HG02642 (cell line): ENCODE measurements at regions not wholly inside any gene's neighbourhood (a gene's known extent, or its start where the extent isn't known, plus 50 kb on each side); places are given as distances from the start of the nearest gene placed in this dataset.
A peak's percentile ranks its signal among the peaks of the same experiment; 100 is the strongest.

Experiments
- ATAC-seq: cut with Tn5 transposase; IDR thresholded peaks from one replicate; pipeline ENCODE4 v1.9.1; 2021; ENCODE audit warnings: mild to moderate bottlenecking; ENCODE audit not compliant: unreplicated experiment, poor library complexity

- no peak for ATAC-seq
Observed at GRCh38 chr3:180184816-180185215, 148.1 kb upstream of the PEX5L start.

- ATAC-seq = no peak
Observed at GRCh38 chr3:180185650-180186049, 148.9 kb upstream of the PEX5L start.

DNA sequence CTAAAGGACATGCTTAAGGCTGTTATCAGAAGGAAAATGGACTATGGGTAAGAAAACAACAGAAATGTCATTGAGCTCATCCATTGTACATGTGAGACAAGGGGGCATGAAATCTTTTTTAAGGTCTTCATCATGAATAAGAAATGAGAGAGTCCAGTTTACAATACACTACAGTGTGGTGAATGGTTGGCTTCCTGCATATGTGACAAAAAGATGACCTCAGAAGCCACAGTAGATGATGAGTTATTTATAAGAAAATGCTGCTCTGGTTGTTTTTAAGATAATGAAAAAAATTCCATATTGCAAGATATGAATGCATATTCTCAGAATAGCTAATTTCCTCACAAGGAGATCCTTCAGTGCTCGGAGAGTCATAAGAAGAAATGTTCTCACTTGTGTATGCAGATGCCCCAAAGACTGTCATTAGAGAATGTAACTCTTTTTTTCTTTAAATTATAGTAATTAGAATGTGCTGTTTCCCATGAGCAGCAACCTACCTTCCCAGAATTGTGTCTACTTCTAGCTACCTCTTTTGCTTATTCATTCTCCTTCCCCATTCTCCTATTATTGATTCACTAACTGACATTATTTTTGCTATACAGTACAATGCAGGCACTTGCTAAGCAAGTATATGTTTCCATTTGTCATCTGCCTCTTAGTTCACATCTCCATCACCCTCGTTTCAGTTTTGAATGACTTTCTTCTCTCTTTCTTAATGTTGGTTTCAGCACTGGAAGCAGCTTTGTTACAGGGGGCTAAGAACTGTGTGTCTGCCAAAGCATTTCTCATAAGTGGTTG is 152.0 kb upstream of the PEX5L start:
- ATAC-seq = no peak

- ATAC-seq = no peak
Observed at GRCh38 chr3:180189310-180189648, 152.5 kb upstream of the PEX5L start.

DNA sequence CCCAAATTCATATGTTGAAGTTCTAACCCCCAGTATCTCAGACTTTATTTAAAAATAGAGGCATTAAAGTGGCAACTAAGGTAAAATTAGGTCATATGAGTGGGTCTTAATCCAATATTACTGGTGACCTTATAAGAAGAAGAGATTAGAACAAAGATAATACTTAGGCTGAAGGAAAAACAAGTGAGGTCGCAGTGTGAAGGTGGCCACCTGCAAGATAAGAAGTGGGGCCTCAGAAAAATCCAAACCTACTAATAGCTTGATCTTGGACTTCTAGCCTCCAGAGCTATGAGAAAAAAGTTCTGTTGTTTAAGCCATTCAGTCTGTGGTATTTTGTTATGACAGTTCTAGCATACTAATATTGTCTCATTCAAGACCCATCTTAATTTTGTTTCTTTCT is 159.9 kb upstream of the PEX5L start:
- ATAC-seq = no peak

DNA sequence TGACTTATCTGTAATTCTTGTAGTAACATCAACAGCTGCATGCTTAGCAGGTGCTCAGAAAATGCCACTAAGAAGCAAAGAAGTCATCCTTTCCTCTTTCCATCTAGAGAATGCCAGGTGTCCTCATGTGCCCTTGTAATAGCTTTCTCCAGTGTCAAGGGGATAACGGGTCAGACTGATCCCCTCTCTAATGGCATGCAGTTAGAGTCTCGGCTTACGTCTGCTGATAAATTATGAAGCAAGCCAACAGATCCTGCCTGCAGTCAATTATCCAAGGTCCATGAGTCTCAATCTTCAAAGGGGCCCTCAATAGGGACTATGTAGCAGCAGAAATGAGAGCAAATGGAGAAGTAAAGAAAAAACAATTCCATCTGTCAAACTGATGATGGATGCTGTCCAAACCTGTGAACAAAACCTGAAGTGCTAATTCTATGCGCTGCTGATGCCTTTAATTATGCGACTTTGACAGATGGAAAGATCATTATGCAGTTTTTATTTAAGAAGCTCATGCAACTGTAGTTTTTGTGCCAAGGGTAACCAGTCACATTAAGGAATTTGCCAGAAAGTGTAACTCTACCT is 162.8 kb upstream of the PEX5L start:
- ATAC-seq = no peak

DNA sequence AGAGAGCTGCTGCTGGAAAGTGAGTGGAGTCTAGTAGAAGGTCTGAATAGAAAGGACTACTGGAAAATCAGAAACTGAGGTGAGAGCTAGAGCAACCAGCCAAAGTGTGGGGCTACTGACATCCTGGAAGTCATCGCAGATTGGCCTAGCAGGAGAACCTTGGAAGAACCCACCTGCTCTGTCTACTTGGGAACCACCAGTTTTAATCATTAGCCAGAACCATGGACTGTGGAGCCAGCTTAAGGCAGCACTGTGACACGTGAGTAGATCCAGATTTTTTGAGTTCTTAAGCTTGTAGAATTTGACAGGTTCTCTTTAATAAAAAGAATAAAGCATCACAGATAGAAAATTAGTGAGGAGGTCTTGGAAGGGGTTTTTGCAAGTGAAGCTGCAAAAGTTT is 179.1 kb upstream of the PEX5L start:
- no peak for ATAC-seq

DNA sequence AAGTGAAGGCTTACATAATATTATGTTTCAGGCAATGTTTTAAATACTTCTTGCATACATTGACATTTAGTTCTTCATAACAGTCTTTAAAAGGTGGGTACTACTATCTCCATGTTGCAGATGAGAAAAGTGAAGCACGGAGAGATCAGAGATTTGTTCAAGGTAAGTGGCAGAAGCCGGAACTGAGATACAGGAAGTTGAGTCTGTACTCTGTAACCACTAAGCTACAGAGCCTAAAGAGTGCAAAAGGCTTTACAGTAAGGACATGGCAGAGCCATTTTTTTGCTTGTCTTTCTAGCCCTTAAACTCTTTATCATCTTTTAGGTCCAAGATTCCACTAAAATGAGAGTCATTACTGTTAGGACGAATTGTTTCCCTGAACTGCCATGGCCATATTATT is 186.5 kb upstream of the PEX5L start:
- ATAC-seq = no peak

- no peak for ATAC-seq
Observed at GRCh38 chr3:180229113-180229512, 192.4 kb upstream of the PEX5L start.

DNA sequence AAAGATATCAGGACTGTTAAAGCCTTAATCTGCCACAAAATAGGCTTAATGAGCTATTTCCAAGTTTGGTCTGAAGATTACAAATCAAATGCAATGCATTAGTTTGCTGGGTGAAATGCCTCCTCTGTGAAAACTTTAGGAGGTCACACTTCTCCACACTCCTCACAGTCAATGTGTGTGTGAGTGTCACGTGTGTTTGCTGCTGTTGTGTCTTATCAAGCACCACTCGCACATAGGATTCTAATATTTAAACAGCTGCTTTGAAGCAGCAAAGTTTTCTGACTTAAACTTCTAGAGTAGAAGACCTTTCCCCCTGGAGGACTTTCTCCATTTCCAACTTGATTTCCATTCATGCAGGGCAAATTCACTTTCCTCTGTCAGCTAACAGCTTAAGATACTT is 203.2 kb upstream of the PEX5L start:
- ATAC-seq = no peak

DNA sequence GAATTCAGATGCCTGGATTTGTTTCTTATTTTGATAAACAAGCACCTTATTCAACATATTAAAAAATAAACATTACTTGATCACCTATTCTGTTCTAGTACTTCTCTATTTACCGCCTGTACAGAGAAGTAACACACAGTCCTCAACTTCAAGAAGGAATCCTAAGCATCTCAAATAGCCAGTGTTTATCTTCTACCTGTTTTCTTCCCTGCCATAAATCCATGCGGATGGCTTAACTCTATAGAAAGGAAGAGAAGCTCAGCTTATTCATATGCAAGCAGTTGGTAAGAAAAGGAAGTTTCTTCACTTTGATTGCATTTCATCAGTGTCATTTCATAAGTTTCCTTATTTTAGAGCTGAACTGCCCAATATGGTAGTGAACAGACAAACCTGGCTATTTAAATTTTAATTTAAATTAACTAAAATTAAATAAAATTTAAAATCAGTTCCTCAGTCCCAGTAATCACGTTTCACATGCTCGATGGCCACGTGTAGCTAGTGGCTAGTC is 210.0 kb upstream of the PEX5L start:
- ATAC-seq = no peak

- no peak for ATAC-seq
Observed at GRCh38 chr3:180250172-180250571, 213.4 kb upstream of the PEX5L start.

GRCh38 chr3:180252683-180253082 is 215.9 kb upstream of the PEX5L start:
- ATAC-seq = no peak

GRCh38 chr3:180253283-180253682 is 216.5 kb upstream of the PEX5L start:
- ATAC-seq = no peak

GRCh38 chr3:180264479-180264878 is 227.7 kb upstream of the PEX5L start:
- ATAC-seq = no peak

GRCh38 chr3:180265551-180265950 is 228.8 kb upstream of the PEX5L start:
- no peak for ATAC-seq

- ATAC-seq = peak; percentile 100
Observed at GRCh38 chr3:180267202-180267843, 230.6 kb upstream of the PEX5L start.

GRCh38 chr3:180274536-180274935 is 237.8 kb upstream of the PEX5L start:
- ATAC-seq = no peak

GRCh38 chr3:180275176-180275575 is 238.4 kb upstream of the PEX5L start:
- ATAC-seq = no peak

DNA sequence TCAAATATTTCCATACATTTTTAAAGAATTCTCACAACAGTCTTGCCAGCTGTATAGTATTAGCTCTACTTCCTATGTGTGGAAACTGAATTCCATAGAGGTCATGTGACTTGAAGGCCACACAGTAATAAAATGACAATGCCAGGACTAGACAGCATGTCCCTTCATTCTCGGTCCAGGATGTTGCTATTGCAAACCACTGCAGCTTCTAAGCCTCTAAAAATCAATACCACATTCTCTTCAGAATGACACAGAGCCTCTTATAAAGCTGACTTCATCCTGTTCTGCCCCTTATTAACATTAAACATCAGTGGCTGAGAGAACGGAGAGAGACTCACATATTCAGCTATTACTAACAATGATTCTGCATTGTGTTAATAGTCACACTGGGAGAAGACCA is 240.3 kb upstream of the PEX5L start:
- ATAC-seq = no peak

- peak; percentile 97 for ATAC-seq
Observed at GRCh38 chr3:180278583-180279188, 241.9 kb upstream of the PEX5L start.
